ENCODE measurements at regions not wholly inside any gene's neighbourhood (a gene's known extent, or its start where the extent isn't known, plus 50 kb on each side); places are given as distances from the start of the nearest gene placed in this dataset.

DNA sequence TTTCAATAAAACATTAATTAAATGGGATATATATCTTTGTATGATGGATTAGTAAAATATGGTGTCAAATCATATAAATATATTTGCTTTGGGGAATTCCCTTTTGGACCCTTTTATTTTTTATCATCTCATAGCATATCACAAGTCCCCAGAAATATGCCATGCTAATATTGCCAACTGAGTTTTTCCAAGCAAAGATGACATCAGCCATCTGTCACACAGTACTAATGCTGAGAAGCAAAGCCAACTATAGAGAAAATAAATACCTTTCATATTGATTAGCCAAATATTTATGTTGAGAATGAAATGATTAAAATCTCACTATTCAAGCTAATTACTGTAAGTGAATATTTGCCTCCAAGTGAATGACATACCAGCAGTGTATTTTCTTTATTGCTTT, 575.3 kb downstream of the ETV1 start:
- TF ChIP-seq EZH2 (IDR thresholded peaks at IDR 0.05; ENCODE audit: low read depth), result no peak
- TF ChIP-seq, protein P1, sequence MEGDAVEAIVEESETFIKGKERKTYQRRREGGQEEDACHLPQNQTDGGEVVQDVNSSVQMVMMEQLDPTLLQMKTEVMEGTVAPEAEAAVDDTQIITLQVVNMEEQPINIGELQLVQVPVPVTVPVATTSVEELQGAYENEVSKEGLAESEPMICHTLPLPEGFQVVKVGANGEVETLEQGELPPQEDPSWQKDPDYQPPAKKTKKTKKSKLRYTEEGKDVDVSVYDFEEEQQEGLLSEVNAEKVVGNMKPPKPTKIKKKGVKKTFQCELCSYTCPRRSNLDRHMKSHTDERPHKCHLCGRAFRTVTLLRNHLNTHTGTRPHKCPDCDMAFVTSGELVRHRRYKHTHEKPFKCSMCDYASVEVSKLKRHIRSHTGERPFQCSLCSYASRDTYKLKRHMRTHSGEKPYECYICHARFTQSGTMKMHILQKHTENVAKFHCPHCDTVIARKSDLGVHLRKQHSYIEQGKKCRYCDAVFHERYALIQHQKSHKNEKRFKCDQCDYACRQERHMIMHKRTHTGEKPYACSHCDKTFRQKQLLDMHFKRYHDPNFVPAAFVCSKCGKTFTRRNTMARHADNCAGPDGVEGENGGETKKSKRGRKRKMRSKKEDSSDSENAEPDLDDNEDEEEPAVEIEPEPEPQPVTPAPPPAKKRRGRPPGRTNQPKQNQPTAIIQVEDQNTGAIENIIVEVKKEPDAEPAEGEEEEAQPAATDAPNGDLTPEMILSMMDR (conservative IDR thresholded peaks at IDR 0.05), result no peak

All from PC-9 (cell line).